Prostate gland (tissue), 2 donors: ENCODE measurements at regions not wholly inside any gene's neighbourhood (a gene's known extent, or its start where the extent isn't known, plus 50 kb on each side); places are given as distances from the start of the nearest gene placed in this dataset.

Experiments
- DNase-seq: peaks from one replicate; pipeline ENCODE4 v3.0.0-alpha.2; 2019; ENCODE audit warnings: low spot score
- H3K27ac ChIP-seq, 2 donors: fragments of 200-600 bp; sonication (generic); 2 replicates each; pipeline ENCODE4 v1.5.1; 2017 to 2019
- H3K27me3 ChIP-seq: fragments of 200-600 bp; sonication (generic); replicated peaks from 2 replicates; pipeline ENCODE4 v1.5.1; 2019; ENCODE audit not compliant: insufficient read depth
- H3K36me3 ChIP-seq, 2 donors: fragments of 200-600 bp; sonication (generic); 1 replicate in 1 of 2; 2 replicates in 1 of 2; pipeline versions ENCODE4 v1.5.1 to v1.8.1; 2017 to 2019
- H3K4me1 ChIP-seq: fragments of 200-600 bp; sonication (generic); replicated peaks from 2 replicates; pipeline ENCODE4 v1.5.1; 2019
- H3K4me3 ChIP-seq, 2 donors: fragments of 200-600 bp; sonication (generic); 2 replicates each; pipeline ENCODE4 v1.5.1; 2017 to 2019
- H3K9me3 ChIP-seq: fragments of 200-600 bp; sonication (generic); 2 replicates; pipeline ENCODE4 v1.5.1; 2017
- CTCF ChIP-seq, 4 experiments: fragments of 200-600 bp in 2 of 4; fragments of 450-650 bp in 2 of 4; sonication (generic) in 2 of 4; IDR thresholded peaks; 1 replicate in 3 of 4; 2 replicates in 1 of 4; pipeline ENCODE4 v1.5.1; 2016 to 2019; ENCODE audit warnings: antibody characterized with exemption in 4 of 4, mild to moderate bottlenecking in 2 of 4, moderate library complexity in 2 of 4
- POLR2A ChIP-seq: fragments of 450-650 bp; IDR thresholded peaks from one replicate; pipeline ENCODE4 v1.6.1; 2016; ENCODE audit warnings: antibody characterized with exemption, mild to moderate bottlenecking
- POLR2AphosphoS5 ChIP-seq: sonication (generic); formaldehyde crosslinking; IDR thresholded peaks from one replicate; pipeline ENCODE4 v1.6.1; 2017; ENCODE audit warnings: antibody characterized with exemption
- WGBS: methylation state at CpG from one replicate; pipeline ENCODE4 v1.1.5; 2018; 5-methylcytosine and 5-hydroxymethylcytosine counted together
- intact Hi-C: fragments of 100-400 bp; cut with DNase I; formaldehyde crosslinking; loops from one replicate; pipeline ENCODE4 v1.14.2; 2022

- Histone ChIP-seq H3K9me3 (no peaks in the 10 kb centered on the region), H3K27me3 (no peaks in the 10 kb centered on the region), H3K4me1 (no peaks in the 10 kb centered on the region), H3K4me3 (no peak overlapping the region), H3K27ac (no peak overlapping the region), H3K36me3 (no peaks in the 10 kb centered on the region)
- TF ChIP-seq CTCF (IDR thresholded peaks at IDR 0.05): no peak
- TF ChIP-seq POLR2A: no peak
- no peak for TF ChIP-seq POLR2AphosphoS5
- 43% methylated on average over 2 of the region's 2 CpGs for WGBS
- intact Hi-C loops: no loop called here
- no peak for DNase-seq
Observed at GRCh38 chr21:22044431-22044830, 1046.2 kb downstream of the NCAM2 start.

- no peaks in the 10 kb centered on the region for H3K36me3 ChIP-seq
- intact Hi-C loops: no loop called here
- DNase-seq: no peak
- H3K9me3 ChIP-seq: no peaks in the 10 kb centered on the region
- no peaks in the 10 kb centered on the region for H3K27me3 ChIP-seq
- no peaks in the 10 kb centered on the region for H3K4me1 ChIP-seq
- H3K4me3 ChIP-seq: no peak overlapping the region
- no peak overlapping the region for H3K27ac ChIP-seq
- TF ChIP-seq CTCF (IDR thresholded peaks at IDR 0.05): no peak
- no peak for TF ChIP-seq POLR2A
- TF ChIP-seq POLR2AphosphoS5: no peak
Observed at GRCh38 chr21:22046576-22046975, 1048.4 kb downstream of the NCAM2 start.

GRCh38 chr21:22056904-22057303 is 1058.7 kb downstream of the NCAM2 start:
- Histone ChIP-seq H3K4me3 (no peak overlapping the region), H3K4me1 (no peaks in the 10 kb centered on the region), H3K36me3 (no peaks in the 10 kb centered on the region), H3K27ac (no peak overlapping the region), H3K27me3 (no peaks in the 10 kb centered on the region), H3K9me3 (no peaks in the 10 kb centered on the region)
- WGBS: 83% methylated on average over 5 of the region's 5 CpGs
- intact Hi-C loops: no loop called here
- TF ChIP-seq POLR2AphosphoS5 (no peak), CTCF (IDR thresholded peaks at IDR 0.05) (no peak), POLR2A (no peak)
- DNase-seq: no peak

GRCh38 chr21:22062472-22063139 is 1064.4 kb downstream of the NCAM2 start:
- intact Hi-C loops: no loop called here
- H3K27me3 ChIP-seq: no peaks in the 10 kb centered on the region
- TF ChIP-seq POLR2AphosphoS5 (no peak), CTCF (IDR thresholded peaks at IDR 0.05) (no peak), POLR2A (no peak)
- no peaks in the 10 kb centered on the region for H3K36me3 ChIP-seq
- no peaks in the 10 kb centered on the region for H3K4me1 ChIP-seq
- no peak for DNase-seq
- H3K27ac ChIP-seq: no peak overlapping the region
- H3K4me3 ChIP-seq: no peak overlapping the region
- no peaks in the 10 kb centered on the region for H3K9me3 ChIP-seq

GRCh38 chr21:22063140-22063539 is 1064.9 kb downstream of the NCAM2 start:
- H3K4me3 ChIP-seq: no peak overlapping the region
- H3K9me3 ChIP-seq: no peaks in the 10 kb centered on the region
- no peaks in the 10 kb centered on the region for H3K4me1 ChIP-seq
- no peaks in the 10 kb centered on the region for H3K36me3 ChIP-seq
- intact Hi-C loops: no loop called here
- H3K27ac ChIP-seq: no peak overlapping the region
- H3K27me3 ChIP-seq: no peaks in the 10 kb centered on the region
- WGBS: 61% methylated on average over 2 of the region's 2 CpGs
- DNase-seq: no peak
- TF ChIP-seq POLR2A: no peak
- no peak for TF ChIP-seq CTCF (IDR thresholded peaks at IDR 0.05)
- no peak for TF ChIP-seq POLR2AphosphoS5
